Neural cell (in vitro differentiated cells): ENCODE measurements at regions not wholly inside any gene's neighbourhood (a gene's known extent, or its start where the extent isn't known, plus 50 kb on each side); places are given as distances from the start of the nearest gene placed in this dataset.

Source experiments
- H2AFZ ChIP-seq: fragments of 200-600, 300-800 bp; sonication (generic), shearing (Covaris generic); 2 replicates; pipeline ENCODE4 v1.6.0; 2014; ENCODE audit warnings: low read depth, mild to moderate bottlenecking, antibody characterized with exemption, low read length, moderate library complexity
- H3F3A ChIP-seq: fragments of 200-600 bp; shearing (Covaris generic); 2 replicates; pipeline ENCODE4 v1.6.1; 2016; ENCODE audit warnings: mild to moderate bottlenecking, moderate library complexity, mixed read lengths, antibody characterized with exemption, low read length; ENCODE audit not compliant: insufficient read depth, poor library complexity, severe bottlenecking
- H3K27ac ChIP-seq: fragments of 200-600, 300-800 bp; sonication (generic), shearing (Covaris generic); 2 replicates; pipeline ENCODE4 v1.5.1; 2014; ENCODE audit warnings: mild to moderate bottlenecking, low read length, moderate library complexity
- H3K27me3 ChIP-seq: fragments of 300-800, 200-600 bp; sonication (generic), shearing (Covaris generic); 2 replicates; pipeline ENCODE4 v1.6.0; 2014; ENCODE audit warnings: mild to moderate bottlenecking, low read depth, low read length, moderate library complexity; ENCODE audit not compliant: insufficient read depth
- H3K36me3 ChIP-seq: fragments of 300-800, 200-600 bp; sonication (generic), shearing (Covaris generic); 2 replicates; pipeline ENCODE4 v1.5.1; 2014; ENCODE audit warnings: mild to moderate bottlenecking, antibody characterized with exemption, low read length, moderate library complexity; ENCODE audit not compliant: insufficient read depth
- H3K4me2 ChIP-seq: fragments of 300-800, 200-600 bp; sonication (generic), shearing (Covaris generic); 2 replicates; pipeline ENCODE4 v1.6.0; 2014; ENCODE audit warnings: mild to moderate bottlenecking, low read length
- H3K4me3 ChIP-seq: fragments of 300-800, 200-600 bp; sonication (generic), shearing (Covaris generic); 2 replicates; pipeline ENCODE4 v1.5.1; 2014; ENCODE audit warnings: mild to moderate bottlenecking, low read length, moderate library complexity
- H3K79me2 ChIP-seq: fragments of 200-600 bp; shearing (Covaris generic); replicated peaks from 2 replicates; pipeline ENCODE4 v1.6.0; 2014; ENCODE audit warnings: mild to moderate bottlenecking, low read length, moderate library complexity; ENCODE audit not compliant: insufficient read depth
- H3K9ac ChIP-seq: fragments of 300-800, 200-600 bp; sonication (generic), shearing (Covaris generic); 2 replicates; pipeline ENCODE4 v1.6.1; 2016; ENCODE audit warnings: mild to moderate bottlenecking, low read length, mixed read lengths
- H3K9me2 ChIP-seq: fragments of 200-600 bp; shearing (Covaris generic); 2 replicates; pipeline ENCODE4 v1.6.1; 2016; ENCODE audit warnings: mild to moderate bottlenecking, low read length, mixed read lengths; ENCODE audit not compliant: insufficient read depth
- H3K9me3 ChIP-seq: fragments of 200-600, 300-800 bp; sonication (generic), shearing (Covaris generic); 2 replicates; pipeline ENCODE4 v1.6.1; 2016; ENCODE audit warnings: mild to moderate bottlenecking, mixed run types, low read length, moderate library complexity, mixed read lengths
- H4K20me1 ChIP-seq: fragments of 200-600 bp; shearing (Covaris generic); 2 replicates; pipeline ENCODE4 v1.6.1; 2016; ENCODE audit warnings: mild to moderate bottlenecking, mixed run types; ENCODE audit not compliant: insufficient read depth
- CTCF ChIP-seq: fragments of 450-650 bp; IDR thresholded peaks from 2 replicates; pipeline ENCODE4 v1.5.1; 2014; ENCODE audit warnings: antibody characterized with exemption, mild to moderate bottlenecking, moderate library complexity; ENCODE audit not compliant: poor library complexity, severe bottlenecking
- EP300 ChIP-seq: fragments of 450-650 bp; conservative IDR thresholded peaks from 2 replicates; pipeline ENCODE4 v1.6.1; 2014; ENCODE audit warnings: antibody characterized with exemption, mild to moderate bottlenecking, moderate library complexity; ENCODE audit not compliant: poor library complexity, severe bottlenecking
- EZH2 ChIP-seq: fragments of 200-600, 300-800 bp; shearing (Covaris generic), sonication (generic); IDR thresholded peaks from 2 replicates; pipeline ENCODE4 v1.6.1; 2014; ENCODE audit warnings: antibody characterized with exemption, low read length, borderline replicate concordance, mild to moderate bottlenecking; ENCODE audit not compliant: insufficient read depth, poor library complexity, severe bottlenecking
- MXI1 ChIP-seq: fragments of 450-650 bp; conservative IDR thresholded peaks from 2 replicates; pipeline ENCODE4 v1.6.1; 2014; ENCODE audit warnings: antibody characterized with exemption, mild to moderate bottlenecking; ENCODE audit not compliant: poor library complexity, severe bottlenecking
- POLR2AphosphoS5 ChIP-seq: IDR thresholded peaks from 2 replicates; pipeline ENCODE4 v1.6.1; 2012
- RAD21 ChIP-seq: fragments of 450-650 bp; conservative IDR thresholded peaks from 2 replicates; pipeline ENCODE4 v1.6.1; 2014; ENCODE audit warnings: antibody characterized with exemption, mild to moderate bottlenecking, moderate library complexity
- SMC3 ChIP-seq: fragments of 450-650 bp; conservative IDR thresholded peaks from 2 replicates; pipeline ENCODE4 v1.6.1; 2014; ENCODE audit warnings: antibody characterized with exemption, mild to moderate bottlenecking, moderate library complexity; ENCODE audit not compliant: poor library complexity
- TAF1 ChIP-seq: IDR thresholded peaks from 2 replicates; pipeline ENCODE4 v1.6.1; 2012; ENCODE audit warnings: low read depth
- TF ChIP-seq, protein P1 (sequence below): IDR thresholded peaks from 2 replicates; pipeline ENCODE4 v1.6.1; 2012; ENCODE audit warnings: borderline replicate concordance

DNA sequence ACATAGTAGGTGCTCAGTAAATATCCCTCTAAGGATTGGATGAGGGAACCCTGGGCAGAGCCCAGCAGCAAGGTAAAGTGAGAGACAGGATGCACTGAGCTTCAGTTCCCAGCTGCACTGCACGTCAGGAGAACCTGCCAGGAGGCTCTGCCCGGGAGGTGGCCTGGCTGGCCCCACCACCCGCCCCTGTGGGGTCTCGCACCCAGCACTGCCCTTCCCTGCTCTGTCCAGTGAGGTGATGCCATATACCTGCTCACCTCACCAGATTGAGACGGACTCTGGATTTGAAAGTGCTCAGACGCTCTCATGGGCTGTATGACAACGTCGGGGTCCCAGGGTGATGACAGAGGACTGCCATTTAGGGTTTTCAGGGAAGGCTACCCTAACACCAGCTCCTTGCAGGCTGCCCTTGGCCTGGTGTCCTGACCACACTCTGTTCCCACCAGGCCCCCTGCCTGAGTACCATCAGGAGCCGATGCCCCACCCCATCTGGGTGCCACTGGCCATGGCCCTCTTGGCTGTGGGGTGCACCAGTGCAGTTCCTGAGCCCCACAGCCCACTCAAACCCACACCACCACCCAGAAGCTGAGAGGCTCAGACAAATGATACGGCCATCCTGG, 61.7 kb upstream of the FGF3 start:
- H3F3A ChIP-seq = no peaks in the 10 kb centered on the region
- H2AFZ ChIP-seq = no peak overlapping the region
- no peaks in the 10 kb centered on the region for H3K79me2 ChIP-seq
- no peak for TF ChIP-seq POLR2AphosphoS5
- no peak for TF ChIP-seq EP300
- TF ChIP-seq, protein P1, sequence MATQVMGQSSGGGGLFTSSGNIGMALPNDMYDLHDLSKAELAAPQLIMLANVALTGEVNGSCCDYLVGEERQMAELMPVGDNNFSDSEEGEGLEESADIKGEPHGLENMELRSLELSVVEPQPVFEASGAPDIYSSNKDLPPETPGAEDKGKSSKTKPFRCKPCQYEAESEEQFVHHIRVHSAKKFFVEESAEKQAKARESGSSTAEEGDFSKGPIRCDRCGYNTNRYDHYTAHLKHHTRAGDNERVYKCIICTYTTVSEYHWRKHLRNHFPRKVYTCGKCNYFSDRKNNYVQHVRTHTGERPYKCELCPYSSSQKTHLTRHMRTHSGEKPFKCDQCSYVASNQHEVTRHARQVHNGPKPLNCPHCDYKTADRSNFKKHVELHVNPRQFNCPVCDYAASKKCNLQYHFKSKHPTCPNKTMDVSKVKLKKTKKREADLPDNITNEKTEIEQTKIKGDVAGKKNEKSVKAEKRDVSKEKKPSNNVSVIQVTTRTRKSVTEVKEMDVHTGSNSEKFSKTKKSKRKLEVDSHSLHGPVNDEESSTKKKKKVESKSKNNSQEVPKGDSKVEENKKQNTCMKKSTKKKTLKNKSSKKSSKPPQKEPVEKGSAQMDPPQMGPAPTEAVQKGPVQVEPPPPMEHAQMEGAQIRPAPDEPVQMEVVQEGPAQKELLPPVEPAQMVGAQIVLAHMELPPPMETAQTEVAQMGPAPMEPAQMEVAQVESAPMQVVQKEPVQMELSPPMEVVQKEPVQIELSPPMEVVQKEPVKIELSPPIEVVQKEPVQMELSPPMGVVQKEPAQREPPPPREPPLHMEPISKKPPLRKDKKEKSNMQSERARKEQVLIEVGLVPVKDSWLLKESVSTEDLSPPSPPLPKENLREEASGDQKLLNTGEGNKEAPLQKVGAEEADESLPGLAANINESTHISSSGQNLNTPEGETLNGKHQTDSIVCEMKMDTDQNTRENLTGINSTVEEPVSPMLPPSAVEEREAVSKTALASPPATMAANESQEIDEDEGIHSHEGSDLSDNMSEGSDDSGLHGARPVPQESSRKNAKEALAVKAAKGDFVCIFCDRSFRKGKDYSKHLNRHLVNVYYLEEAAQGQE = no peak
- no peaks in the 10 kb centered on the region for H4K20me1 ChIP-seq
- no peak overlapping the region for H3K4me3 ChIP-seq
- no peak overlapping the region for H3K9ac ChIP-seq
- no peaks in the 10 kb centered on the region for H3K9me2 ChIP-seq
- H3K4me2 ChIP-seq = no peak overlapping the region
- no peaks in the 10 kb centered on the region for H3K27me3 ChIP-seq
- no peaks in the 10 kb centered on the region for H3K36me3 ChIP-seq
- no peaks in the 10 kb centered on the region for H3K9me3 ChIP-seq
- H3K27ac ChIP-seq = no peak overlapping the region

DNA sequence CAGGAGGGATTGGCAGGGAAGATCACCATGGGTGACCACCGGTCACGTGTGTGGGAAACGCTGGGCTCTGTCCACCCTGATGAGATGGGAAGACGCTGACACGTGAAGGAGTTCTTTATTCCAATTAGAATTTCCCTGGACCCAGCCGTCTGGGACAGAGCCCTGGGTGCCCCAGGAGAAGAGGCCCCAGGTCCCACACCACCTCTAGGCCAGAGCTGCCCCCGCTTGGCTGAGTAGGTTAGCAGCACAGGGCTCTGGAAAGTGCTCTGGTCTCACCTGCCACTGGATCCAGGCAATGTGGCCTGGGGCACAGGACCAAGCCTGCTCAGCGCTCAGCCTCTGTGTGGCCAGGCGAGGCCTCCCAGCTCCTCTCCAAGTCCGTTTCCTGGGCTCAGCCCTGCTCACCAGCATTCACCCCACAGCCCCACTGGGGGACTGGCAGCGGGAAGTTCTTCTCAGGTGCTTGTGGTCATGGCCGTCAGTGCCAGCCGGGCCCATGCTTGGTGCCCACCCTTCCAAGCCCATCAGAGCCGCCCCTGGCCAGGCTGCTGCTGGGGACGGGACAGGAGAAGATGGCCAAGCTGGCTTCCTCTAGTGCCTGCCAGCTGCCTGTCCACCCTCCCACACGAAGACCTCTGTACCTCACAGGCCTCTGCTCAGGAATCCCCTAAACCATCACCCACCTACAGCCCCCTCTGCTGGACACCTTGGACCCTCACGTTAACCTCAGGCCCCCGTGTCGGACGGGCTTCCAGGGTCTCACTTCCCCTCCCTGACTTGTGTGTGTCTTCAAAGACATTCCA, 62.5 kb upstream of the FGF3 start:
- Histone ChIP-seq H3K9me3 (no peaks in the 10 kb centered on the region), H3K9me2 (no peaks in the 10 kb centered on the region), H2AFZ (no peak overlapping the region), H3K9ac (no peak overlapping the region), H3K79me2 (no peaks in the 10 kb centered on the region), H3K27ac (no peak overlapping the region), H4K20me1 (no peaks in the 10 kb centered on the region), H3K36me3 (no peaks in the 10 kb centered on the region), H3K4me2 (no peak overlapping the region), H3K4me3 (no peak overlapping the region), H3K27me3 (no peaks in the 10 kb centered on the region), H3F3A (no peaks in the 10 kb centered on the region)
- TF ChIP-seq EP300 = no peak
- TF ChIP-seq CTCF = no peak
- TF ChIP-seq EZH2 = no peak
- TF ChIP-seq, protein P1 = no peak
- no peak for TF ChIP-seq RAD21
- TF ChIP-seq TAF1 = no peak
- no peak for TF ChIP-seq MXI1
- TF ChIP-seq POLR2AphosphoS5 = no peak
- no peak for TF ChIP-seq SMC3
